Keratinocyte (primary cell): ENCODE measurements at regions not wholly inside any gene's neighbourhood (a gene's known extent, or its start where the extent isn't known, plus 50 kb on each side); places are given as distances from the start of the nearest gene placed in this dataset.

ENCODE experiments used
- DNase-seq: peaks from one replicate; pipeline ENCODE4 v3.0.0-alpha.2; 2011; ENCODE audit warnings: low read depth, missing footprints, low spot score
- FAIRE-seq: peaks from 2 replicates; lab custom pipeline; 2011; peaks lifted over from hg19 to GRCh38; lab: Jason Lieb, UNC
- H2AFZ ChIP-seq: 2 replicates; pipeline ENCODE4 v1.6.0; 2012; ENCODE audit warnings: low read length, control low read depth, inconsistent platforms; ENCODE audit not compliant: control insufficient read depth
- H3K27ac ChIP-seq: 2 replicates; pipeline ENCODE4 v1.5.1; 2011; ENCODE audit warnings: low read length; ENCODE audit not compliant: control insufficient read depth, insufficient read depth
- H3K27me3 ChIP-seq: 3 replicates; pipeline ENCODE4 v1.6.0; 2011; ENCODE audit warnings: low read length; ENCODE audit not compliant: control insufficient read depth, insufficient read depth; ENCODE audit errors: extremely low read depth
- H3K36me3 ChIP-seq, 2 experiments: 2 replicates in 1 of 2; 3 replicates in 1 of 2; pipeline ENCODE4 v1.5.1; 2011; ENCODE audit warnings: low read length in 2 of 2, mild to moderate bottlenecking in 1 of 2; ENCODE audit not compliant: control insufficient read depth in 2 of 2, insufficient read depth in 2 of 2; ENCODE audit errors: extremely low read depth in 1 of 2
- H3K4me1 ChIP-seq: 3 replicates; pipeline ENCODE4 v1.5.1; 2011; ENCODE audit warnings: low read length; ENCODE audit not compliant: control insufficient read depth, insufficient read depth; ENCODE audit errors: extremely low read depth
- H3K4me2 ChIP-seq: 3 replicates; pipeline ENCODE4 v1.6.0; 2011; ENCODE audit warnings: low read depth, low read length; ENCODE audit not compliant: control insufficient read depth, insufficient read depth; ENCODE audit errors: extremely low read depth
- H3K4me3 ChIP-seq, 3 experiments: fragments of 200-600 bp in 1 of 3; sonication (generic) in 1 of 3; 2 replicates in 2 of 3; 3 replicates in 1 of 3; pipeline ENCODE4 v1.5.1; 2011 to 2016; ENCODE audit warnings: low read length in 3 of 3, mild to moderate bottlenecking in 3 of 3, control low read depth in 2 of 3, inconsistent platforms in 1 of 3, low read depth in 1 of 3, mixed read lengths in 1 of 3, mixed run types in 1 of 3, moderate library complexity in 1 of 3; ENCODE audit not compliant: control insufficient read depth in 2 of 3, insufficient read depth in 2 of 3; ENCODE audit errors: extremely low read depth in 1 of 3
- H3K79me2 ChIP-seq: 2 replicates; pipeline ENCODE4 v1.6.0; 2012; ENCODE audit warnings: low read length; ENCODE audit not compliant: control insufficient read depth, insufficient read depth
- H3K9ac ChIP-seq: 3 replicates; pipeline ENCODE4 v1.6.0; 2011; ENCODE audit warnings: low read length; ENCODE audit not compliant: control insufficient read depth, insufficient read depth; ENCODE audit errors: extremely low read depth
- H3K9me1 ChIP-seq: 3 replicates; pipeline ENCODE4 v1.6.0; 2011; ENCODE audit warnings: low read length; ENCODE audit not compliant: control insufficient read depth, insufficient read depth; ENCODE audit errors: extremely low read depth
- H3K9me3 ChIP-seq: 2 replicates; pipeline ENCODE4 v1.5.1; 2012; ENCODE audit warnings: low read depth, low read length; ENCODE audit not compliant: control insufficient read depth
- H4K20me1 ChIP-seq: 3 replicates; pipeline ENCODE4 v1.6.0; 2011; ENCODE audit warnings: low read length; ENCODE audit not compliant: control insufficient read depth, insufficient read depth; ENCODE audit errors: extremely low read depth
- CTCF ChIP-seq, 3 experiments: IDR thresholded peaks in 1 of 3; conservative IDR thresholded peaks in 1 of 3; optimal IDR thresholded peaks in 1 of 3; 2 replicates in 2 of 3; 3 replicates in 1 of 3; pipeline versions ENCODE3 to v1.5.1; 2011; ENCODE audit warnings: low read length in 3 of 3, mild to moderate bottlenecking in 3 of 3, moderate library complexity in 2 of 3, control low read depth in 1 of 3, inconsistent platforms in 1 of 3; ENCODE audit not compliant: insufficient read depth in 2 of 3; ENCODE audit errors: extremely low read depth in 1 of 3
- EZH2 ChIP-seq: IDR thresholded peaks from one replicate; pipeline ENCODE4 v1.6.1; 2012; ENCODE audit warnings: inconsistent platforms, mild to moderate bottlenecking, low read length, moderate library complexity
- dilution Hi-C: fragments of 300-500 bp; cut with MboI; formaldehyde crosslinking; loops from one replicate; pipeline ENCODE4 v1.7.0; 2020; ENCODE audit warnings: low sequenced_read_pairs; ENCODE audit not compliant: extremely low pct_ligation_motif_present

GRCh38 chr22:48434156-48434867 is 1393.4 kb downstream of the BRD1 start:
- Histone ChIP-seq H3K4me2 (no peak overlapping the region), H3K27ac (no peak overlapping the region), H2AFZ (no peak overlapping the region), H4K20me1 (no peaks in the 10 kb centered on the region), H3K9me1 (no peaks in the 10 kb centered on the region), H3K4me1 (no peaks in the 10 kb centered on the region), H3K9ac (no peak overlapping the region), H3K79me2 (no peaks in the 10 kb centered on the region), H3K9me3 (peaks cover 17% of the 10 kb centered on the region), H3K36me3 (no peaks in the 10 kb centered on the region), H3K27me3 (no peaks in the 10 kb centered on the region), H3K4me3 (no peak overlapping the region)
- TF ChIP-seq EZH2 (no peak), CTCF (optimal IDR thresholded peaks at IDR 0.05 in 1 of 3, IDR thresholded peaks at IDR 0.05 in 1 of 3, conservative IDR thresholded peaks at IDR 0.05 in 1 of 3; ENCODE audit: extremely low read depth in 1 of 3, insufficient read depth in 2 of 3, low read length in 3 of 3) (no peak)
- DNase-seq (no peak), FAIRE-seq (no peak)
- dilution Hi-C loops: no loop called here

GRCh38 chr22:48433647-48434046 is 1394.0 kb downstream of the BRD1 start:
- H3K9me1 ChIP-seq: no peaks in the 10 kb centered on the region
- no peak for FAIRE-seq

More at GRCh38 chr22:48433647-48434046, 1394.0 kb downstream of the BRD1 start:
- Histone ChIP-seq H3K4me3 (no peak overlapping the region), H2AFZ (no peak overlapping the region), H3K79me2 (no peaks in the 10 kb centered on the region), H4K20me1 (no peaks in the 10 kb centered on the region), H3K27me3 (no peaks in the 10 kb centered on the region), H3K4me1 (no peaks in the 10 kb centered on the region), H3K36me3 (no peaks in the 10 kb centered on the region), H3K4me2 (no peak overlapping the region), H3K9me3 (peaks cover 17% of the 10 kb centered on the region), H3K9ac (no peak overlapping the region), H3K27ac (no peak overlapping the region)
- no peak for DNase-seq
- dilution Hi-C loops: no loop called here
- no peak for TF ChIP-seq EZH2
- no peak for TF ChIP-seq CTCF (optimal IDR thresholded peaks at IDR 0.05 in 1 of 3, IDR thresholded peaks at IDR 0.05 in 1 of 3, conservative IDR thresholded peaks at IDR 0.05 in 1 of 3; ENCODE audit: extremely low read depth in 1 of 3, insufficient read depth in 2 of 3, low read length in 3 of 3)
